Muscle of leg (tissue), 3 donors: ENCODE measurements at regions not wholly inside any gene's neighbourhood (a gene's known extent, or its start where the extent isn't known, plus 50 kb on each side); places are given as distances from the start of the nearest gene placed in this dataset.

Experiments used
- DNase-seq: peaks from one replicate; pipeline ENCODE4 v3.0.0; 2013
- H3K27ac ChIP-seq: one replicate; pipeline ENCODE4 v1.5.1; 2013; ENCODE audit warnings: mild to moderate bottlenecking, low read length, control low read depth
- H3K27me3 ChIP-seq: one replicate; pipeline ENCODE4 v1.6.1; 2013; ENCODE audit warnings: low read length; ENCODE audit not compliant: control insufficient read depth, insufficient read depth
- H3K36me3 ChIP-seq: one replicate; pipeline ENCODE4 v1.6.1; 2013; ENCODE audit warnings: low read length; ENCODE audit not compliant: control insufficient read depth, insufficient read depth
- H3K4me1 ChIP-seq: one replicate; pipeline ENCODE4 v1.6.1; 2013; ENCODE audit warnings: low read length; ENCODE audit not compliant: control insufficient read depth, insufficient read depth
- H3K4me3 ChIP-seq: one replicate; pipeline ENCODE4 v1.5.1; 2013; ENCODE audit warnings: low read length, control low read depth
- H3K9me3 ChIP-seq: replicated peaks from 2 replicates; pipeline ENCODE4 v1.6.1; 2013; ENCODE audit warnings: low read depth, low read length; ENCODE audit not compliant: control insufficient read depth
- WGBS: methylation state at CpG from one replicate; pipeline ENCODE4 v1.1.5; 2013; ENCODE audit warnings: missing lambda C conversion rate; ENCODE audit not compliant: insufficient coverage; 5-methylcytosine and 5-hydroxymethylcytosine counted together

DNA sequence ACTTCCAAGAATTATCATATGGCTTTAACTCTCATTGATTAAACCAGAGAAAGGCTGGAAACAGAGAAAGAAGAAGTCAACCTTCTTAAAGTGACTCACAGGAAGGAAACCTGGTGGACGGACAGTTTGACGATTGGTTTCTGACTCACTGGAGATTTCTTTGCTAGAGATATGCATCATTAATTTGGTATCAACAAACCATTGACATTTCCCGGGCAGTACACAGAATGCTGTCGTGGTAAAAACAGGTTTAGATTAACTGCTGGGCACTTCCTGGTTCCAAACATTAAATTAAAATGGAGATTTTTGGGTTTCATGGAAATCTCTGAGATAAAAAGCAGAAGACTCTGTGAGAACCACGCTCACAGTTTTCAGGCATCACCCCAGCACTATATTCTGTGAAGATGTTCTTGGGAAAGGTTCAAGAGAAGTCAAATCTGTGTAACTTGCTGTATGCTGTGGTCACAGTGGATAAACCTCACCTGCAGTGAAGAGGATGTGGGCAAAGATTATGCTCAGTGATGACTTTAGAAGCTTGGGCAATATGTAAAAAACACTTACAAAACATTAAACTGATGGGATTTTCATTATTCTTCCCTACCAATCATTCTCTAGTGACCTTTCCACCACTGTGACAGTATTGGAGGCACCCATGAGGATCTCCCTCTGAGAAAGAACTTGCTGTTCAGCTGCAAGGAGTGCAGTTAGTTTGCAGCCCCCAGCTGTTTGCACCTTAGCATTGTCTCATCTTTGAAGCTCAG is 61.1 kb upstream of the CD44 start:
- Histone ChIP-seq H3K27ac (no peak overlapping the region), H3K9me3 (no peaks in the 10 kb centered on the region), H3K36me3 (no peaks in the 10 kb centered on the region), H3K4me3 (no peak overlapping the region), H3K27me3 (no peaks in the 10 kb centered on the region), H3K4me1 (peaks cover 9% of the 10 kb centered on the region)
- 85% methylated on average over 2 of the region's 5 CpGs for WGBS
- DNase-seq: no peak

- no peaks in the 10 kb centered on the region for H3K27me3 ChIP-seq
- peaks cover 14% of the 10 kb centered on the region for H3K4me1 ChIP-seq
These were observed 60.6 kb upstream of the CD44 start for GRCh38 chr11:35078470-35078735.

DNA sequence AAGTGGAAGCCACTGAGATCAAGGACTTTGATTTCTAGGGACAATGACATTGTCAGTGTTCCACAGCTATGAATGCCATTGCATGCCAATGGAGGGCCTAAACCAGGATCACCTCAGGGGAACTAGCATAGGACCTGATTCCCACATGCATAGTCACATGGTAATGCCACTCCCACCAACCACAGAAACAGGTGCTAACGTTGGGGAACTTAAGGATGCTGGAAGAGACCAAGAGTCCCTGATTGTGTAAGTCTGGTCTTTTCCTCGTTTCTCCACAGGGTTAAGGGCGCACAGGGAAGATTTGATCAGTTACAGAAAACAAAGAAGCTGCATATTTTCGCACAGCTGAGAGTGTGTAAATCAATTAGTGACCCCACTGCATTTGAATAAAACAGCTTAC is 59.4 kb upstream of the CD44 start:
- peak; percentile 26 for DNase-seq
- no peaks in the 10 kb centered on the region for H3K9me3 ChIP-seq
- H3K27me3 ChIP-seq: no peaks in the 10 kb centered on the region
- no peak overlapping the region for H3K4me3 ChIP-seq
- H3K4me1 ChIP-seq: peaks cover 25% of the 10 kb centered on the region
- WGBS: 81% methylated on average over 2 of the region's 4 CpGs
- no peaks in the 10 kb centered on the region for H3K36me3 ChIP-seq
- no peak overlapping the region for H3K27ac ChIP-seq

More at GRCh38 chr11:35078470-35078735, 60.6 kb upstream of the CD44 start:
- Histone ChIP-seq H3K27ac (no peak overlapping the region), H3K4me3 (no peak overlapping the region), H3K9me3 (no peaks in the 10 kb centered on the region), H3K36me3 (no peaks in the 10 kb centered on the region)
- WGBS: 100% methylated on average over 1 of the region's 1 CpG
- no peak for DNase-seq

DNA sequence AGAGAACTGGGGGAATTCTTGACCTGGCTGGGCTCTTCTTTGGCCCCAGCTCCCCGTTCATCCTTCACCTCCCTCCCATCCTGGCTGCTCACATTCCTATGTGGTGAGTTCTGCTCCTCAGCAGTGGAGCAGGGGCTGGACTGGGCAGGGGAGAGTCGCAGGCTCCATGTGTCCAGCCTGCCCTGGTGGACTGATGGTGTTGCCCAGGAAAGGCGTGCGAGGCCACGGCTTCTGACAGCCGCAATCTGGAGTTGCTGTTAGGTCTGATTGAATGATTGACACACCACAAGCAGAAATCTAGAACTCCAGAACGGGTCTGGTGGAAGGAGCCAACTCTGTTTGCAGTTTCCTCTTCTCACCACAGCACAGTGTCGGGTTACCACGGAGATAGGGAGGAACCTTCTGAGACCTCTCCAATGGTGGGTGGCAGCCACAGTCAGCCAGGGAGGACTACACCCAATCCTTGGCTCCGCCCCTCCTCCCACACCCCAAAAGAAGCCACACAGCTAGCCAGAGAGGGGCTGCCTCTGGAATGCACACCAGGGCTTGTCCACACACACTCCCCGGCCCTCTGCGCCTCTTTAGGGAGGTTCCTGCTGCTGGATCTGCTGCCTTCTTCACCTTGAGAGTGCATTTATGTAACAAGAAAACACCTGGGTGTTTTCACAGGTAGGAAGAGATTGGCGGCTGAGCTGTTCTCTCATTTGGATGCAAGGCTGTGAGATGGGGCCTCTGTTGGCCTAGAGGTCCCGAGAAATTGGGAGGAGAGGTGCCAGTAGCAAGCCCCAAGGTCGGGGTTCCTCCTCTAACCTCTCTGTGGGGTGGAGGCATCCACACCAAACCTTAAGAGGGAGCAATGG is 56.4 kb upstream of the CD44 start:
- DNase-seq: peak; percentile 89
- H3K4me3 ChIP-seq: no peak overlapping the region
- H3K36me3 ChIP-seq: no peaks in the 10 kb centered on the region
- peaks cover 48% of the 10 kb centered on the region for H3K4me1 ChIP-seq
- H3K27ac ChIP-seq: peak overlapping the region; percentile 88
- no peaks in the 10 kb centered on the region for H3K27me3 ChIP-seq
- WGBS: 53% methylated on average over 9 of the region's 15 CpGs
- H3K9me3 ChIP-seq: no peaks in the 10 kb centered on the region

DNA sequence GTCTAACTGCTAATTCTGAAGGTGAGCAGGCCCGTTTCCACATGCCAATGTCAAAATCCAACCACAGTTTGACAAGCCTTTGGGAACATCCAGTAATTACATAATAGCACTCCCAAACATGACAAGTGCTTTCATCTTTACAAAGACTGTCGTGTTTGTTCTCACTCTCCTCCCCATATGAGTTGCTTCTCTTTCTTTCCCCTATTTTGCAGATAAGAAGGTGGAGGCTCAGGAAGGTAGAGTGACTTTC is 55.9 kb upstream of the CD44 start:
- Histone ChIP-seq H3K4me1 (peaks cover 53% of the 10 kb centered on the region), H3K9me3 (no peaks in the 10 kb centered on the region), H3K4me3 (no peak overlapping the region), H3K36me3 (no peaks in the 10 kb centered on the region), H3K27ac (peak overlapping the region; percentile 88), H3K27me3 (no peaks in the 10 kb centered on the region)
- 63% methylated on average over 1 of the region's 2 CpGs for WGBS
- DNase-seq: no peak

GRCh38 chr11:35083431-35084238 is 55.3 kb upstream of the CD44 start:
- Histone ChIP-seq H3K27me3 (no peaks in the 10 kb centered on the region), H3K4me1 (peaks cover 57% of the 10 kb centered on the region), H3K9me3 (no peaks in the 10 kb centered on the region), H3K27ac (peak overlapping the region; percentile 88), H3K4me3 (no peak overlapping the region), H3K36me3 (no peaks in the 10 kb centered on the region)
- DNase-seq: peak; percentile 99
- 0% methylated on average over 4 of the region's 11 CpGs for WGBS

GRCh38 chr11:35084817-35085440 is 54.0 kb upstream of the CD44 start:
- no CpG with 5 or more reads among the region's 3 CpGs for WGBS
- H3K27ac ChIP-seq: peak overlapping the region; percentile 88
- H3K4me1 ChIP-seq: peaks cover 58% of the 10 kb centered on the region
- DNase-seq: peak; percentile 64
- no peaks in the 10 kb centered on the region for H3K9me3 ChIP-seq
- no peak overlapping the region for H3K4me3 ChIP-seq
- no peaks in the 10 kb centered on the region for H3K36me3 ChIP-seq
- H3K27me3 ChIP-seq: no peaks in the 10 kb centered on the region

DNA sequence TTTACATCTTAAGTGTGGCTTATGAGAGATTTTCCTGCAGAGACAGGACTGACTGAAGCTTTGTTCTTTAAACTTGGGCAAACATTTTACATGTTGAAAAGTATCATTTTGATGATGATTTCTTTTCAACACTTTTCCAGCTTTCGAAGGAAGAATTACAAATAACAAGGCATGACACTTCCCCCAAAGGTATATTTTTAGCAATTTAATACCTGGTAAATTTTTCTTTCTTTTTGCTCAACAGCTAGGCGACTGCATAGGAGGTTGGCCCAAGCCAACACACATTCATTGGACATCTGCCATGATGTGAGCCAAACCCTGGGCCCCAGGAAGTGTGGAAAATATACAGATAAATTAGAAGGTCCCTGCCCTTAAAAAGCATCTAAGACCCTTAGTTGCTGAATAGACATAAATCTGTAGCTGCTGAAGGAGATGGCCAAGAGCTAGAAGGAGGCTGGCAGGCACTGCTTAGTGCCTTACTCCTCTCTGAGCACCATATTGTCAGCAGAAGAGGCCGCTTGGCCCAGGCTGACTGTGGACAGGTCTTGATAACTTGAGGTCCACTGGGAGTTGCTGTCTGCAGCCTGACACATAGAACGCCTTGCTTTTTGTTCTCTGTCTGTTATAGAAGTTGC is 53.3 kb upstream of the CD44 start:
- DNase-seq: peak; percentile 69
- peak overlapping the region; percentile 71 for H3K27ac ChIP-seq
- H3K36me3 ChIP-seq: no peaks in the 10 kb centered on the region
- H3K4me3 ChIP-seq: no peak overlapping the region
- peaks cover 58% of the 10 kb centered on the region for H3K4me1 ChIP-seq
- H3K27me3 ChIP-seq: no peaks in the 10 kb centered on the region
- WGBS: 28% methylated on average over 2 of the region's 4 CpGs
- no peaks in the 10 kb centered on the region for H3K9me3 ChIP-seq

DNA sequence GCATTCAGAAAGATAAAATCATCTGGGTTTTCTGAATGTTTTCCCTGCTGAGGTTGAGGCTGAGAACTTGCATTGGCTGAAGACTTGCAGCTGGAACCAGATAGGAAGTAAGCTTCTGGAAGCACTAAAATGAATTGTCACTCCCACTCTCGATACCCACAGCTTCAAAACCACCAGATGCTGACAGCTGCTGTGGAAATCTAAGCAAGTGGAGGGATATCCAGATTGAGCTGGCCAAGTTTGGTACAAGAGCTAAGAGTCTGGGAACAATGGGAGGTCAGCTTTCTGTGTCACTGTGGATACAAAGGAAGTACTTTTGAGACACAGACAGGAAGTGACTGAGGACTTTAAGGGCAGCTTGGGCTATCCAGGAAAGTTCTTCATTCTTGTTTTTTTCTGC is 51.3 kb upstream of the CD44 start:
- no peak overlapping the region for H3K4me3 ChIP-seq
- no CpG with 5 or more reads among the region's 1 CpG for WGBS
- H3K27me3 ChIP-seq: no peaks in the 10 kb centered on the region
- H3K27ac ChIP-seq: peak overlapping the region; percentile 48
- peaks cover 52% of the 10 kb centered on the region for H3K4me1 ChIP-seq
- no peaks in the 10 kb centered on the region for H3K9me3 ChIP-seq
- H3K36me3 ChIP-seq: no peaks in the 10 kb centered on the region
- DNase-seq: peak; percentile 89
